ENCODE measurements at regions not wholly inside any gene's neighbourhood (a gene's known extent, or its start where the extent isn't known, plus 50 kb on each side); places are given as distances from the start of the nearest gene placed in this dataset.

- TF ChIP-seq ETV5 (CRISPR knock-in tag; IDR thresholded peaks at IDR 0.05; ENCODE audit: borderline replicate concordance): peak; percentile 62; the same call in 1 of the 2 replicates
- TF ChIP-seq ZNF879 (CRISPR knock-in tag; IDR thresholded peaks at IDR 0.05): 0 out of 2 replicates have a peak, but pooled peaks have one; percentile 21
- peak; percentile 75 for TF ChIP-seq ZGPAT (CRISPR knock-in tag; IDR thresholded peaks at IDR 0.05)
- TF ChIP-seq ZFY (CRISPR knock-in tag; IDR thresholded peaks at IDR 0.05): peak; percentile 87
- peak; percentile 83; the same call in 1 of the 2 replicates for TF ChIP-seq TFDP1 (CRISPR knock-in tag; IDR thresholded peaks at IDR 0.05; ENCODE audit: borderline replicate concordance)
- TF ChIP-seq TP53 (CRISPR knock-in tag; conservative IDR thresholded peaks at IDR 0.05): no peak
- TF ChIP-seq ZBTB33 (CRISPR knock-in tag; IDR thresholded peaks at IDR 0.05): no peak; the same call in 1 of the 2 replicates
- 0 out of 2 replicates have a peak, but pooled peaks have one; percentile 12 for TF ChIP-seq ZNF253 (CRISPR knock-in tag; IDR thresholded peaks at IDR 0.05; ENCODE audit: borderline replicate concordance)
- no peak for TF ChIP-seq SSRP1 (CRISPR knock-in tag; IDR thresholded peaks at IDR 0.05)
- TF ChIP-seq TGIF2 (CRISPR knock-in tag; IDR thresholded peaks at IDR 0.05): no peak; the same call in 1 of the 2 replicates
- TF ChIP-seq ISX (CRISPR knock-in tag; conservative IDR thresholded peaks at IDR 0.05): no peak
- TF ChIP-seq, protein P1, sequence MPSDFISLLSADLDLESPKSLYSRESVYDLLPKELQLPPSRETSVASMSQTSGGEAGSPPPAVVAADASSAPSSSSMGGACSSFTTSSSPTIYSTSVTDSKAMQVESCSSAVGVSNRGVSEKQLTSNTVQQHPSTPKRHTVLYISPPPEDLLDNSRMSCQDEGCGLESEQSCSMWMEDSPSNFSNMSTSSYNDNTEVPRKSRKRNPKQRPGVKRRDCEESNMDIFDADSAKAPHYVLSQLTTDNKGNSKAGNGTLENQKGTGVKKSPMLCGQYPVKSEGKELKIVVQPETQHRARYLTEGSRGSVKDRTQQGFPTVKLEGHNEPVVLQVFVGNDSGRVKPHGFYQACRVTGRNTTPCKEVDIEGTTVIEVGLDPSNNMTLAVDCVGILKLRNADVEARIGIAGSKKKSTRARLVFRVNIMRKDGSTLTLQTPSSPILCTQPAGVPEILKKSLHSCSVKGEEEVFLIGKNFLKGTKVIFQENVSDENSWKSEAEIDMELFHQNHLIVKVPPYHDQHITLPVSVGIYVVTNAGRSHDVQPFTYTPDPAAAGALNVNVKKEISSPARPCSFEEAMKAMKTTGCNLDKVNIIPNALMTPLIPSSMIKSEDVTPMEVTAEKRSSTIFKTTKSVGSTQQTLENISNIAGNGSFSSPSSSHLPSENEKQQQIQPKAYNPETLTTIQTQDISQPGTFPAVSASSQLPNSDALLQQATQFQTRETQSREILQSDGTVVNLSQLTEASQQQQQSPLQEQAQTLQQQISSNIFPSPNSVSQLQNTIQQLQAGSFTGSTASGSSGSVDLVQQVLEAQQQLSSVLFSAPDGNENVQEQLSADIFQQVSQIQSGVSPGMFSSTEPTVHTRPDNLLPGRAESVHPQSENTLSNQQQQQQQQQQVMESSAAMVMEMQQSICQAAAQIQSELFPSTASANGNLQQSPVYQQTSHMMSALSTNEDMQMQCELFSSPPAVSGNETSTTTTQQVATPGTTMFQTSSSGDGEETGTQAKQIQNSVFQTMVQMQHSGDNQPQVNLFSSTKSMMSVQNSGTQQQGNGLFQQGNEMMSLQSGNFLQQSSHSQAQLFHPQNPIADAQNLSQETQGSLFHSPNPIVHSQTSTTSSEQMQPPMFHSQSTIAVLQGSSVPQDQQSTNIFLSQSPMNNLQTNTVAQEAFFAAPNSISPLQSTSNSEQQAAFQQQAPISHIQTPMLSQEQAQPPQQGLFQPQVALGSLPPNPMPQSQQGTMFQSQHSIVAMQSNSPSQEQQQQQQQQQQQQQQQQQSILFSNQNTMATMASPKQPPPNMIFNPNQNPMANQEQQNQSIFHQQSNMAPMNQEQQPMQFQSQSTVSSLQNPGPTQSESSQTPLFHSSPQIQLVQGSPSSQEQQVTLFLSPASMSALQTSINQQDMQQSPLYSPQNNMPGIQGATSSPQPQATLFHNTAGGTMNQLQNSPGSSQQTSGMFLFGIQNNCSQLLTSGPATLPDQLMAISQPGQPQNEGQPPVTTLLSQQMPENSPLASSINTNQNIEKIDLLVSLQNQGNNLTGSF (CRISPR knock-in tag; IDR thresholded peaks at IDR 0.05): no peak
- no peak for TF ChIP-seq ZNF549 (CRISPR knock-in tag; IDR thresholded peaks at IDR 0.05)
- TF ChIP-seq AKNA (CRISPR knock-in tag; IDR thresholded peaks at IDR 0.05; ENCODE audit: borderline replicate concordance): no peak
Observed at GRCh38 chr1:8239306-8240023, 78.4 kb upstream of the SLC45A1 start (continued).
